Small intestine (tissue), 7 donors: ENCODE measurements at regions not wholly inside any gene's neighbourhood (a gene's known extent, or its start where the extent isn't known, plus 50 kb on each side); places are given as distances from the start of the nearest gene placed in this dataset.

Experiments used
- DNase-seq, 2 donors: peaks; one replicate each; pipeline versions ENCODE4 v3.0.0 to v3.0.0-alpha.2; 2013
- FAIRE-seq: peaks from 2 replicates; lab custom pipeline; 2012; peaks lifted over from hg19 to GRCh38; lab: Jason Lieb, UNC
- H3K27ac ChIP-seq, 3 donors: one replicate each; pipeline ENCODE4 v1.5.1; 2013; ENCODE audit warnings: low read length in 2 of 3, mild to moderate bottlenecking in 2 of 3, control low read depth in 1 of 3, inconsistent platforms in 1 of 3, low read depth in 1 of 3, moderate library complexity in 1 of 3
- H3K27me3 ChIP-seq, 3 donors: one replicate each; pipeline ENCODE4 v1.6.1; 2013; ENCODE audit warnings: low read length in 3 of 3, inconsistent platforms in 1 of 3; ENCODE audit not compliant: control insufficient read depth in 3 of 3, insufficient read depth in 3 of 3
- H3K36me3 ChIP-seq, 3 donors: one replicate each; pipeline ENCODE4 v1.6.1; 2013; ENCODE audit warnings: low read length in 3 of 3, inconsistent platforms in 1 of 3, low read depth in 1 of 3, mild to moderate bottlenecking in 1 of 3, moderate library complexity in 1 of 3; ENCODE audit not compliant: control insufficient read depth in 3 of 3, insufficient read depth in 2 of 3
- H3K4me1 ChIP-seq, 3 donors: one replicate each; pipeline ENCODE4 v1.6.1; 2013; ENCODE audit warnings: low read length in 2 of 3, inconsistent platforms in 1 of 3, low read depth in 1 of 3, mild to moderate bottlenecking in 1 of 3, moderate library complexity in 1 of 3; ENCODE audit not compliant: control insufficient read depth in 3 of 3, insufficient read depth in 2 of 3
- H3K4me3 ChIP-seq, 3 donors: one replicate each; pipeline ENCODE4 v1.5.1; 2013; ENCODE audit warnings: low read length in 3 of 3, control low read depth in 1 of 3, inconsistent platforms in 1 of 3, low read depth in 1 of 3, mild to moderate bottlenecking in 1 of 3, moderate library complexity in 1 of 3
- H3K9me3 ChIP-seq, 2 donors: one replicate each; pipeline ENCODE4 v1.6.1; 2013; ENCODE audit warnings: low read depth in 1 of 2, low read length in 1 of 2; ENCODE audit not compliant: control insufficient read depth in 2 of 2, insufficient read depth in 1 of 2
- WGBS, 3 donors: extraction: QIAGEN DNeasy Blood & Tissue Kit; methylation state at CpG; one replicate each; pipeline ENCODE4 v1.1.7; 2013; 5-methylcytosine and 5-hydroxymethylcytosine counted together
- donor health status: healthy with polysubstance abuse.
- donor health status: control.
- donor health status: control.
- donor health status: Bipolar disorder and iron deficiency.
- donor health status: healthy.

GRCh38 chr9:118295413-118295812 is 591.2 kb downstream of the TLR4 start:
- no peak for DNase-seq
- no peak for FAIRE-seq
- H3K27me3 ChIP-seq, result peaks cover 0 to 2% (median 0%) of the 10 kb centered on the region in 3 donors
- H3K4me1 ChIP-seq, result no peaks in the 10 kb centered on the region
- H3K9me3 ChIP-seq, result no peaks in the 10 kb centered on the region
- H3K36me3 ChIP-seq, result no peaks in the 10 kb centered on the region
- no peak overlapping the region for H3K4me3 ChIP-seq
- no peak overlapping the region for H3K27ac ChIP-seq
- 43 to 52% (median 44%) methylated on average over 4 of the region's 4 CpGs for WGBS, 3 donors

GRCh38 chr9:118302721-118303120 is 598.5 kb downstream of the TLR4 start:
- no peak for DNase-seq
- Histone ChIP-seq H3K9me3 (no peaks in the 10 kb centered on the region), H3K36me3 (no peaks in the 10 kb centered on the region), H3K4me3 (no peak overlapping the region), H3K27me3 (peaks cover 0 to 2% (median 0%) of the 10 kb centered on the region in 3 donors), H3K27ac (no peak overlapping the region), H3K4me1 (no peaks in the 10 kb centered on the region)
- FAIRE-seq, result no peak
- WGBS, 3 donors, result 85 to 94% (median 85%) methylated on average over 2 of the region's 2 CpGs

- no peaks in the 10 kb centered on the region for H3K36me3 ChIP-seq
- H3K27me3 ChIP-seq, result peaks cover 0 to 2% (median 0%) of the 10 kb centered on the region in 3 donors
- WGBS, 3 donors, result 53 to 74% (median 63%) methylated on average over 3 of the region's 3 CpGs
- DNase-seq, result no peak
- no peaks in the 10 kb centered on the region for H3K4me1 ChIP-seq
- H3K4me3 ChIP-seq, result no peak overlapping the region
- H3K27ac ChIP-seq, result no peak overlapping the region
- FAIRE-seq, result no peak
- H3K9me3 ChIP-seq, result no peaks in the 10 kb centered on the region
Observed at GRCh38 chr9:118303216-118303615, 599.0 kb downstream of the TLR4 start.

- no peaks in the 10 kb centered on the region for H3K4me1 ChIP-seq
- DNase-seq, result no peak
- H3K27me3 ChIP-seq, result no peaks in the 10 kb centered on the region
- FAIRE-seq, result no peak
- no peaks in the 10 kb centered on the region for H3K36me3 ChIP-seq
- H3K9me3 ChIP-seq, result no peaks in the 10 kb centered on the region
- no peak overlapping the region for H3K27ac ChIP-seq
- H3K4me3 ChIP-seq, result no peak overlapping the region
- 52 to 62% (median 53%) methylated on average over 1 of the region's 1 CpG for WGBS, 3 donors
Observed at GRCh38 chr9:118305331-118305730, 601.1 kb downstream of the TLR4 start.

- WGBS, 3 donors, result 47 to 65% (median 51%) methylated on average over 3 of the region's 3 CpGs
- FAIRE-seq (no peak), DNase-seq (no peak)
- no peak overlapping the region for H3K4me3 ChIP-seq
- no peaks in the 10 kb centered on the region for H3K27me3 ChIP-seq
- no peak overlapping the region for H3K27ac ChIP-seq
- H3K9me3 ChIP-seq, result no peaks in the 10 kb centered on the region
- H3K4me1 ChIP-seq, result no peaks in the 10 kb centered on the region
- no peaks in the 10 kb centered on the region for H3K36me3 ChIP-seq
Observed at GRCh38 chr9:118306801-118307200, 602.6 kb downstream of the TLR4 start.

- WGBS, 3 donors, result 77 to 86% (median 84%) methylated on average over 3 of the region's 3 CpGs
- no peak overlapping the region for H3K27ac ChIP-seq
- no peak overlapping the region for H3K4me3 ChIP-seq
- no peaks in the 10 kb centered on the region for H3K9me3 ChIP-seq
- H3K36me3 ChIP-seq, result no peaks in the 10 kb centered on the region
- FAIRE-seq, result no peak
- DNase-seq, result no peak
- H3K27me3 ChIP-seq, result no peaks in the 10 kb centered on the region
- no peaks in the 10 kb centered on the region for H3K4me1 ChIP-seq
Observed at GRCh38 chr9:118313965-118314364, 609.8 kb downstream of the TLR4 start.

- FAIRE-seq, result no peak
- H3K27ac ChIP-seq, result no peak overlapping the region
- H3K36me3 ChIP-seq, result no peaks in the 10 kb centered on the region
- H3K27me3 ChIP-seq, result no peaks in the 10 kb centered on the region
- WGBS, 3 donors, result 75 to 84% (median 79%) methylated on average over 2 of the region's 2 CpGs
- H3K4me1 ChIP-seq, result no peaks in the 10 kb centered on the region
- H3K4me3 ChIP-seq, result no peak overlapping the region
- DNase-seq, result no peak
- no peaks in the 10 kb centered on the region for H3K9me3 ChIP-seq
Observed at GRCh38 chr9:118316831-118317343, 612.7 kb downstream of the TLR4 start.

GRCh38 chr9:118318770-118319431 is 614.7 kb downstream of the TLR4 start:
- no peak for FAIRE-seq
- no peaks in the 10 kb centered on the region for H3K9me3 ChIP-seq
- 9 to 57% (median 36%) methylated on average over 1 of the region's 1 CpG for WGBS, 3 donors
- H3K27ac ChIP-seq, result no peak overlapping the region
- H3K4me3 ChIP-seq, result no peak overlapping the region
- H3K4me1 ChIP-seq, result no peaks in the 10 kb centered on the region
- no peak for DNase-seq
- no peaks in the 10 kb centered on the region for H3K27me3 ChIP-seq
- no peaks in the 10 kb centered on the region for H3K36me3 ChIP-seq

- H3K27ac ChIP-seq, result no peak overlapping the region
- no peaks in the 10 kb centered on the region for H3K27me3 ChIP-seq
- H3K4me1 ChIP-seq, result no peaks in the 10 kb centered on the region
- DNase-seq (no peak), FAIRE-seq (no peak)
- H3K36me3 ChIP-seq, result no peaks in the 10 kb centered on the region
- no peaks in the 10 kb centered on the region for H3K9me3 ChIP-seq
- H3K4me3 ChIP-seq, result no peak overlapping the region
- WGBS, 3 donors, result 69 to 83% (median 71%) methylated on average over 1 of the region's 1 CpG
Observed at GRCh38 chr9:118321788-118322187, 617.6 kb downstream of the TLR4 start.
